C4-2B (cell line): ENCODE measurements at regions not wholly inside any gene's neighbourhood (a gene's known extent, or its start where the extent isn't known, plus 50 kb on each side); places are given as distances from the start of the nearest gene placed in this dataset.
"Not testable (repeated sequence)": the region's sequence is repeated elsewhere in the genome, so short reads cannot be mapped to it uniquely, and the experiment has no call there.

Experiments used
- H3K27ac ChIP-seq: fragments of 450-650 bp; 2 replicates; pipeline ENCODE4 v1.5.1; 2017
- ZFX ChIP-seq: fragments of 450-650 bp; IDR thresholded peaks from 2 replicates; pipeline ENCODE4 v1.6.1; 2017
- TF ChIP-seq, protein P1 (sequence below): fragments of 450-650 bp; conservative IDR thresholded peaks from 2 replicates; pipeline ENCODE4 v1.5.1; 2017; ENCODE audit warnings: mild to moderate bottlenecking

DNA sequence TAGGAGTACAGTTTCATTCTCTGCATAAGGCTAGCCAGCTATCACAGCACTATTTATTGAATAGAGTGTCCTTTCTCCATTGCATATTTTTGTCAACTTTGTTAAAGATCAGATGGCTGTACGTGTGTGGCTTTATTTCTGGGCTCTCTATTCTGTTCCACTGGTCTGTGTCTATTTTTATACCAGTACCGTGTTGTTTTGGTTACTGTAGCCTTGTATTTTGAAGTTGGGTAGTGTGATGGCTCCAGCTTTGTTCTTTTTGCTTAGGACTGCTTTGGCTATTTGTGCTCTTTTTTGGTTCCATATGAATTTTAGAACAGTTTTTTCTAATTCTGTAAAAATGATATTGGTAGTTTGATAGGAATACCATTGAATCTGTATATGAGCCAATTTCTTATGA is 182.1 kb upstream of the DIAPH2 start:
- no peak overlapping the region for H3K27ac ChIP-seq
- TF ChIP-seq ZFX = no peak
- TF ChIP-seq, protein P1, sequence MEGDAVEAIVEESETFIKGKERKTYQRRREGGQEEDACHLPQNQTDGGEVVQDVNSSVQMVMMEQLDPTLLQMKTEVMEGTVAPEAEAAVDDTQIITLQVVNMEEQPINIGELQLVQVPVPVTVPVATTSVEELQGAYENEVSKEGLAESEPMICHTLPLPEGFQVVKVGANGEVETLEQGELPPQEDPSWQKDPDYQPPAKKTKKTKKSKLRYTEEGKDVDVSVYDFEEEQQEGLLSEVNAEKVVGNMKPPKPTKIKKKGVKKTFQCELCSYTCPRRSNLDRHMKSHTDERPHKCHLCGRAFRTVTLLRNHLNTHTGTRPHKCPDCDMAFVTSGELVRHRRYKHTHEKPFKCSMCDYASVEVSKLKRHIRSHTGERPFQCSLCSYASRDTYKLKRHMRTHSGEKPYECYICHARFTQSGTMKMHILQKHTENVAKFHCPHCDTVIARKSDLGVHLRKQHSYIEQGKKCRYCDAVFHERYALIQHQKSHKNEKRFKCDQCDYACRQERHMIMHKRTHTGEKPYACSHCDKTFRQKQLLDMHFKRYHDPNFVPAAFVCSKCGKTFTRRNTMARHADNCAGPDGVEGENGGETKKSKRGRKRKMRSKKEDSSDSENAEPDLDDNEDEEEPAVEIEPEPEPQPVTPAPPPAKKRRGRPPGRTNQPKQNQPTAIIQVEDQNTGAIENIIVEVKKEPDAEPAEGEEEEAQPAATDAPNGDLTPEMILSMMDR = no peak

DNA sequence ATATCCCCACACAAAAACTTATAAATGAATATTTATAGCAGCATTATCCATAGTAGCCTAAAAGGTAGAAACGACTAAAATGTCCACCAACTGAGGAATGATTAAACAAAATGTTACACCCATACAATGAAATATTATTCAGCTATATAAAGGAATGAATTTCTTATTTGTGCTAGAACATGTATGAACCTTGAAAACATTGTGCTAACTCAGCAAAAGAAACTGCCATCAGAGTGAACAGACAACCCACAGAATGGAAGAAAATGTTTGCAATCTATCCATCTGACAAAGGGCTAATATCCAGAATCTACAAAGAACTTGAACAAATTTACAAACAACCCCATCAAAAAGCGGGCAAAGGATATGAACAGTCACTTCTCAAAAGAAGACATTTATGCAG is 155.3 kb upstream of the DIAPH2 start:
- H3K27ac ChIP-seq = not testable (repeated sequence)

DNA sequence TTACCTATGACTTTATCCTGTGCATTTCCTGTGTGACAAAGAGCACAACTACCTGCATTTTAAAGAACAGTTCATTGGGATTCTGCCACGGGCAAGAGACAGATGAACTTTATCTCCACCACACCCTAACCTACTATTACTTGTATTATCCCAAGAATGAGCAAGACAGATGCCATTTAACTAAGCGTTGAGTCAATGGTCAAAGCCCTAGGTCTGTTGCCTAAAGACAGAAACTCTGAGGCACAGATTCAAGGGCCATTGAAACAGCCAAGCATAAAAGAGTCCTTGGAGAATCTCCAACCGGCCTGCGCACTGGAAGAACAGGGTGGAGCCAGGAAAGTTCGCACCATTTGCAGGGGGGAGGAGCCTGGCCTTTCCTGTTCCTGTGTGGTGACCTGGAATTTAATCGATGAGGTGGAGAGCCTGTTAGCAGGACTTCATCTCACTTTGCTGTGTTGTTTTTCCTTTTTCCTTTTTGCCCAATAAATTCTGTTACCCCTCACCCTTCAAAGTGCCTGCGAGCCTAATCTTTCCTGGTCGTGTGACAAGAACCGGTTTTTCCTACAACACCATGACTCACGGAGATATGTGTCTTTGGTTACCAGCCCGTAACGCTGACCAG is 146.4 kb upstream of the DIAPH2 start:
- TF ChIP-seq, protein P1 = no peak
- no peak for TF ChIP-seq ZFX
- peak overlapping the region; percentile 60 for H3K27ac ChIP-seq

DNA sequence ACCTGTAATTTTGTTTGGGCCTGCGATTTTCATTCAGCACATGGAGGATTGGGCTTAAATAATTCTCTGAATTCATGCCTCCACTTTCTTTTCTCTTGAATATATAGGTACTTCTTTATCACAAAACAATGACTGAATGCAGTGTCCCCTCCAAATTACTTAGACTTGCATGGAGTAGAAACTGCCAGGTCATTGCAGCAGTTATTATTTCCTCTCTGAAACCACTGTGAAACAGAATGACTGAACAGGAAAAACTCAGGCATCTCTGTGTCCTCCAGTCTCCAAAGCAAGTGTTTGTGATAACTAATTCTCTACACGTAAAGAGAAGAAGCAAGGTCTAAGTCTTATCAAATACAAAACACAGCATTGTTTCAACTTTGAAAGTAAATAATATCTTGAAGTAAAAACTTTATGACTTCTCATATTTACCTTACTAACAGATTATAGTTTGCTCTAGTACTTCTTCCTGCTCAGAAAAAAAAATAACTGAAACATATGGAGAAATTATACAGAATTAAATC is 144.5 kb upstream of the DIAPH2 start:
- H3K27ac ChIP-seq = no peak overlapping the region
- no peak for TF ChIP-seq ZFX
- TF ChIP-seq, protein P1 = no peak

DNA sequence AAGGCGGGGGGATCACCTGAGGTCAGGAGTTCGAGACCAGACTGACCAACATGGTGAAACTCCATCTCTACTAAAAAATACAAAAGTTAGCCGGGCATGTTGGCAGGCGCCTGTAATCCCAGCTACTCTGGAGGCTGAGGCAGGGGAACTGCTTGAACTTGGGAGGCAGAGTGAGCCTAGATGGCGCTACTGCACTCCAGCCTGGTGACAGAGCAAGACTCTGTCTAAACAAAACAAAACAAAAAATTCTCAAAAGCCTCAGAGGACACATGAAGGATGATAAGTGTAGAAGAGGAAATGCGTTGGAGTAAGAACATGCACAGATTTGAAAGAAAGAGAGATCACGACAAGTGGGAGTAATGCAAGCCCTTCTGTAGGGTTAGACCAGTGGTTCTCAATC is 138.4 kb upstream of the DIAPH2 start:
- H3K27ac ChIP-seq = not testable (repeated sequence)
- TF ChIP-seq, protein P1 = peak; percentile 34

DNA sequence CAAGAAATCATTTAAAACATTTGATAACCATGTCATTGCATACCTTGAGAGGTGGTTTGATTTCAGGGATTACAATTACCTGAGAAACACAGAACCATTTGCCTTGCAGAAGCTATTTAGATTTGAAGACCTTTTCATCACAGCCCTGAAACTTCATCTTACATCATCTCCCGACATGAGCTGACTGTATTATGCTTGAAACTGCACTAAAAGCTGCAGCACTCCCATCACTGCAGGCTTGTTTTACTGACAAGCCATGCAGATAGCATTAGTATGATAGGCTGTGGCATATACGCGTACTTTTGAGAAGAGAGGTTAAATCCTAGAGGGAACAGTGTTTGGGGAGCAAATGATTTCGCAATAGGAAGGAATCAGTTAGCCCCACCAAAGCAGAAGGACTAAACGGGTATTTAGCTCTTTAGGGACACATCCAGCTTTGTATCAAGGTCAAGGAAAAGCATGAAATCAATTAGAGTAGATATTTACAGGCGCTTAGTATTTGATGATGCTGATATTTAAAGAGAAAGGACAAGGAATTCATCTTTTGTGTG is 133.2 kb upstream of the DIAPH2 start:
- H3K27ac ChIP-seq = no peak overlapping the region
- no peak for TF ChIP-seq ZFX
- TF ChIP-seq, protein P1 = no peak

DNA sequence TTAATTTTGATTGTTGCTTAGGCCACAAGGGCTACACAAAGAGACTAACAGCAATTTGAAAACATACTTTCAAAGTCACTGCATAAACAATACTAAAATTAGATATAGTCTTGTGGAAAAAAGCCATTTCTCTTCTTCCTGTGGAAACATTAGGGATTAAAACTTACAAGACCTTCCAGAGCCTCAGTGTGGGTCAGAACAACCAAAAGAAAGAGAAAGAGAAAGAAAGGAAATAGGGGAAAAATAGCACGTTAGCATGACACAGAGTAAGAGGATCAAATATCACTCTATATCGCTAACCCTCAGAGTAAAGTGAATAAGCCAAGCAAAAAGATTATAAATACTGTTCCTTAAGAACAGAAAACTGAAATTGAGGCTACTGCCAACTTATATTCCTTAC is 127.8 kb upstream of the DIAPH2 start:
- no peak overlapping the region for H3K27ac ChIP-seq
- TF ChIP-seq ZFX = no peak
- TF ChIP-seq, protein P1 = no peak

DNA sequence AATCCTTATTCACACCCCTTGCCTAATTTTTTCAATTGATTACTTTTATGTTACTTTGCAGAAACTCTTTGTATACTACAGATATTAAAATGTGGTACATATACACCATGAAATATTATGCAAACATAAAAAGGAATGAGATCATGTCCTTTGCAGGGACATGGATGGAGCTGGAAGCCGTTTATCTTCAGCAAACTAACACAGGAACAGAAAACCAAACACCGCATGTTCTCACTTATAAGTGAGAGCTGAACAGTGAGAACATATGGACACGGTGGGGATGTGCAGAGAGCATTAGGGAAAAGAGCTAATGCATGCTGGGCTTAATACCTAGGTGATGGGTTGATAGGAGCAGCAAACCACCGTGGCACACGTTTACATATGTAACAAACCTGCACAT is 123.5 kb upstream of the DIAPH2 start:
- not testable (repeated sequence) for H3K27ac ChIP-seq
